A549 (cell line): ENCODE measurements at regions not wholly inside any gene's neighbourhood (a gene's known extent, or its start where the extent isn't known, plus 50 kb on each side); places are given as distances from the start of the nearest gene placed in this dataset.

Source experiments
- ATAC-seq, 2 experiments: fragments of 200-7000 bp in 1 of 2; fragments of >200 bp in 1 of 2; cut with Nextera tagmentation in 1 of 2; cut with Tn5 transposase in 1 of 2; 3 replicates each; pipeline versions ENCODE4 v1.8.0 to v1.9.1; 2018 to 2020; ENCODE audit warnings: mild to moderate bottlenecking in 1 of 2, moderate library complexity in 1 of 2
- CTCF ChIA-PET: fragments of 300-600 bp; sonication (Branson Sonifier 250); formaldehyde crosslinking; extraction: SDS; loops from one replicate; lab custom pipeline; 2021; ENCODE audit warnings: antibody characterized with exemption, inconsistent platforms; lab: Yijun Ruan, JAX
- POLR2A ChIA-PET: fragments of 350-600 bp; formaldehyde crosslinking; extraction: SDS; loops from one replicate; lab custom pipeline; 2021; ENCODE audit warnings: antibody characterized with exemption, inconsistent platforms; lab: Yijun Ruan, JAX
- DNase-seq, 2 experiments: peaks; one replicate each; pipeline versions ENCODE4 v3.0.0 to v3.0.0-alpha.2; 2011 to 2016; ENCODE audit warnings: low read depth in 1 of 2, low spot score in 1 of 2
- FAIRE-seq: peaks from 2 replicates; lab custom pipeline; 2011; peaks lifted over from hg19 to GRCh38; lab: Jason Lieb, UNC
- H3K27ac ChIP-seq, 2 experiments: fragments of >200 bp; sonication (Bioruptor Twin); formaldehyde crosslinking; 3 replicates each; pipeline ENCODE4 v1.5.1; 2016 to 2017
- H3K4me1 ChIP-seq: fragments of >200 bp; sonication (Bioruptor Twin); formaldehyde crosslinking; 3 replicates; pipeline ENCODE4 v1.6.1; 2016
- H3K4me2 ChIP-seq: fragments of >200 bp; sonication (Bioruptor Twin); formaldehyde crosslinking; 3 replicates; pipeline ENCODE4 v1.6.1; 2016
- H3K4me3 ChIP-seq: fragments of >200 bp; sonication (Bioruptor Twin); formaldehyde crosslinking; 3 replicates; pipeline ENCODE4 v1.5.1; 2016
- H3K9me3 ChIP-seq: fragments of >200 bp; sonication (Bioruptor Twin); formaldehyde crosslinking; 3 replicates; pipeline ENCODE4 v1.6.1; 2016
- FOSB ChIP-seq: fragments of 250-450 bp; sonication (Bioruptor Pico); IDR thresholded peaks from 2 replicates; pipeline ENCODE4 v1.5.0; 2020; ENCODE audit warnings: mild to moderate bottlenecking, moderate library complexity
- FOSL2 ChIP-seq, 2 experiments: fragments of 450-650 bp in 1 of 2; fragments of >200 bp in 1 of 2; sonication (Bioruptor Twin) in 1 of 2; formaldehyde crosslinking; IDR thresholded peaks; 2 replicates each; pipeline versions ENCODE4 v1.5.0 to v1.6.1; 2016 to 2020; ENCODE audit warnings: mild to moderate bottlenecking in 1 of 2, moderate library complexity in 1 of 2
- HDAC2 ChIP-seq: fragments of 200-600 bp; sonication (generic); IDR thresholded peaks from 2 replicates; pipeline ENCODE4 v1.6.1; 2016
- HOXA7 ChIP-seq: fragments of 250-450 bp; sonication (Bioruptor Pico); IDR thresholded peaks from 2 replicates; pipeline ENCODE4 v1.5.0; 2020; ENCODE audit warnings: mild to moderate bottlenecking, moderate library complexity
- HOXB13 ChIP-seq: fragments of 250-450 bp; sonication (Bioruptor Pico); IDR thresholded peaks from 2 replicates; pipeline ENCODE4 v1.5.0; 2020; ENCODE audit warnings: low read depth, mild to moderate bottlenecking, moderate library complexity
- HOXB5 ChIP-seq: fragments of 250-450 bp; sonication (Bioruptor Pico); IDR thresholded peaks from 2 replicates; pipeline ENCODE4 v1.5.0; 2020; ENCODE audit warnings: mild to moderate bottlenecking, moderate library complexity
- KDM1A ChIP-seq: fragments of 200-600 bp; sonication (generic); IDR thresholded peaks from 2 replicates; pipeline ENCODE4 v1.6.1; 2016; ENCODE audit warnings: low read depth, mild to moderate bottlenecking
- NFE2L2 ChIP-seq: fragments of 150-350 bp; conservative IDR thresholded peaks from 2 replicates; pipeline ENCODE4 v1.6.1; 2014; ENCODE audit warnings: low read length
- NPAS2 ChIP-seq: fragments of 250-450 bp; sonication (Bioruptor Pico); IDR thresholded peaks from 2 replicates; pipeline ENCODE4 v1.8.0; 2022; ENCODE audit warnings: mild to moderate bottlenecking, moderate library complexity, borderline replicate concordance
- PHF8 ChIP-seq: fragments of 200-600 bp; sonication (generic); IDR thresholded peaks from 2 replicates; pipeline ENCODE4 v1.6.1; 2016; ENCODE audit warnings: low read depth, mild to moderate bottlenecking, antibody characterized with exemption, moderate library complexity, borderline replicate concordance
- RNF2 ChIP-seq: fragments of 200-600 bp; sonication (generic); IDR thresholded peaks from 2 replicates; pipeline ENCODE4 v1.6.1; 2016; ENCODE audit warnings: low read depth, mild to moderate bottlenecking, antibody characterized with exemption, moderate library complexity, borderline replicate concordance
- SREBF2 ChIP-seq: fragments of 450-650 bp; IDR thresholded peaks from 2 replicates; pipeline ENCODE4 v1.6.1; 2014; ENCODE audit warnings: mild to moderate bottlenecking, moderate library complexity
- TFCP2L1 ChIP-seq: fragments of 250-450 bp; sonication (Bioruptor Pico); IDR thresholded peaks from 2 replicates; pipeline ENCODE4 v1.5.0; 2021; ENCODE audit warnings: mild to moderate bottlenecking
- TP53 ChIP-seq: fragments of 250-450 bp; sonication (Bioruptor Pico); IDR thresholded peaks from 2 replicates; pipeline ENCODE4 v1.5.0; 2021; ENCODE audit warnings: mild to moderate bottlenecking, moderate library complexity
- ZC3H11A ChIP-seq: fragments of 450-650 bp; IDR thresholded peaks from 2 replicates; pipeline ENCODE4 v1.6.1; 2014; ENCODE audit warnings: antibody characterized with exemption, mild to moderate bottlenecking
- ZNF302 ChIP-seq: fragments of 250-450 bp; sonication (Bioruptor Pico); IDR thresholded peaks from 2 replicates; pipeline ENCODE4 v1.9.0; 2021; ENCODE audit warnings: inconsistent platforms, mild to moderate bottlenecking, moderate library complexity
- ZSCAN20 ChIP-seq: fragments of 250-450 bp; sonication (Bioruptor Pico); IDR thresholded peaks from 2 replicates; pipeline ENCODE4 v1.8.0; 2022; ENCODE audit warnings: mild to moderate bottlenecking, moderate library complexity
- WGBS: methylation state at CpG from one replicate; pipeline ENCODE4 v1.1.6; 2017; ENCODE audit errors: missing lambda C conversion rate; 5-methylcytosine and 5-hydroxymethylcytosine counted together
- TF ChIP-seq, protein P1 (sequence below): fragments of 250-450 bp; sonication (Bioruptor Pico); IDR thresholded peaks from 2 replicates; pipeline ENCODE4 v1.5.0; 2021; ENCODE audit warnings: mild to moderate bottlenecking, moderate library complexity, borderline replicate concordance
- TF ChIP-seq, protein P2 (sequence below): fragments of 250-450 bp; sonication (Bioruptor Pico); IDR thresholded peaks from 2 replicates; pipeline ENCODE4 v1.5.0; 2020; ENCODE audit warnings: low read depth, mild to moderate bottlenecking, moderate library complexity
- TF ChIP-seq, protein P3 (sequence below): fragments of 200-600 bp; sonication (generic); IDR thresholded peaks from 2 replicates; pipeline ENCODE4 v1.6.1; 2016; ENCODE audit warnings: antibody characterized with exemption, mild to moderate bottlenecking, moderate library complexity
- TF ChIP-seq, protein P4 (sequence below): fragments of >200 bp; sonication (Bioruptor Twin); formaldehyde crosslinking; IDR thresholded peaks from 3 replicates; pipeline ENCODE4 v1.6.1; 2016
- TF ChIP-seq, protein P5 (sequence below): fragments of >200 bp; sonication (Bioruptor Twin); formaldehyde crosslinking; IDR thresholded peaks from 3 replicates; pipeline ENCODE4 v1.5.1; 2016
- TF ChIP-seq, protein P6 (sequence below): IDR thresholded peaks from 2 replicates; pipeline ENCODE4 v1.6.1; 2012

DNA sequence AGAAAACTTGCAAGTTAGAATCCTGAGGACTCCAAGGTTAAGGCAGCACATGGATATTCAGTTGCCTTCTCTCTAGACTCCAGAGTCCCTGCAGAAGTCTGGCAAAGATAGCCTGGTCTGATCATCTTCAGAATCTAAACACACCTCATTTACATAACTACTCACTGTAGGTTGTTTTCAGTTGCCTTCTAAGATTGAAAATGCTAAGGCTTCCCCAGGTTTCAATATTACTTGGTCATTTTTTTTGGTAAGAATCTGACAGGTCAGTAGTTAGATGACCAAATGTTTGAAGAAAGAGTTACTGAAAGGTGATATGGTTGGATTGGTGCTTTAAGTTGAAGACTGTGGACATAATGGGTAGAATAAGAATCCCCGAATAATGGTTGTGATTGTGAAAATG lies 205.4 kb upstream of the KCNJ16 start:
- 77% methylated on average over 1 of the region's 1 CpG for WGBS
- ChIA-PET CTCF (interaction anchor here (0.6 kb wide), 1 partner anchor 135 kb away, joined by 3 read pairs; no protein-coding TSS in a partner anchor), POLR2A (no interaction called here)
- no peak for TF ChIP-seq ZSCAN20 (CRISPR knock-in tag)
- TF ChIP-seq ZC3H11A = no peak
- no peak for TF ChIP-seq PHF8
- TF ChIP-seq, protein P1, sequence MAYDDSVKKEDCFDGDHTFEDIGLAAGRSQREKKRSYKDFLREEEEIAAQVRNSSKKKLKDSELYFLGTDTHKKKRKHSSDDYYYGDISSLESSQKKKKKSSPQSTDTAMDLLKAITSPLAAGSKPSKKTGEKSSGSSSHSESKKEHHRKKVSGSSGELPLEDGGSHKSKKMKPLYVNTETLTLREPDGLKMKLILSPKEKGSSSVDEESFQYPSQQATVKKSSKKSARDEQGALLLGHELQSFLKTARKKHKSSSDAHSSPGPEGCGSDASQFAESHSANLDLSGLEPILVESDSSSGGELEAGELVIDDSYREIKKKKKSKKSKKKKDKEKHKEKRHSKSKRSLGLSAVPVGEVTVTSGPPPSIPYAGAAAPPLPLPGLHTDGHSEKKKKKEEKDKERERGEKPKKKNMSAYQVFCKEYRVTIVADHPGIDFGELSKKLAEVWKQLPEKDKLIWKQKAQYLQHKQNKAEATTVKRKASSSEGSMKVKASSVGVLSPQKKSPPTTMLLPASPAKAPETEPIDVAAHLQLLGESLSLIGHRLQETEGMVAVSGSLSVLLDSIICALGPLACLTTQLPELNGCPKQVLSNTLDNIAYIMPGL (CRISPR knock-in tag) = no peak
- TF ChIP-seq RNF2 = no peak
- no peak overlapping the region for H3K27ac ChIP-seq
- no peak for DNase-seq
- no peak for FAIRE-seq
- no peaks in the 10 kb centered on the region for H3K4me1 ChIP-seq
- no peaks in the 10 kb centered on the region for H3K9me3 ChIP-seq
- ATAC-seq = no peak
- no peak overlapping the region for H3K4me3 ChIP-seq
- H3K4me2 ChIP-seq = no peak overlapping the region

DNA sequence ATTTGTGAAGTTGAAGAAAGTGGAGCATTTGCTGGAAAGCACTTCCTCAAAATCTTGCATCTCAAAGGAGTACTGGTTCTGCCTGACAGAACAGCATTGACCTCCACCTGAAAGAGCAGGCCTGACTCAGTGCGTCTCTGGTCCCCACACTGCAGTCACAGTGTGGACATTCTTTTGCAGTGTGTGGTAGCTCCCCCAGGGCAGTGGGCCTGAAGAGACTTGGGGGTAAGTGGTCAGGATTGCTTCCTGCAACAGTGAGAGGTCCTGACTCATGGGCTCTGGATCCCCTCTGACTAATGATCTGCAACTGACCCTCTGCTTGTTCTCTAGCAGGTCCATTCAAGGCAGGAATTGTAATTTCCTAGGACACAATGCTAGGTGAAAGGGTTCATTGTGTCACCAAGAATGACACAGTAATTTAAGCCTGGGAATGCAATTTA lies 204.9 kb upstream of the KCNJ16 start:
- Histone ChIP-seq H3K27ac (no peak overlapping the region), H3K4me1 (no peaks in the 10 kb centered on the region), H3K4me3 (no peak overlapping the region)
- 56% methylated on average over 1 of the region's 1 CpG for WGBS
- POLR2A ChIA-PET = no interaction called here
- ATAC-seq (peak in 1 of 2 experiments; percentile 27; a peak in 2 of 6 replicates), FAIRE-seq (no peak)
- TF ChIP-seq KDM1A (no peak), NFE2L2 (no peak), ZNF302 (CRISPR knock-in tag) (no peak), TFCP2L1 (CRISPR knock-in tag) (no peak), NPAS2 (CRISPR knock-in tag) (no peak), TP53 (CRISPR knock-in tag) (no peak), ZSCAN20 (CRISPR knock-in tag) (no peak), HOXB5 (no peak), FOSL2 (IDR thresholded peaks at IDR 0.05) (no peak), FOSL2 (CRISPR knock-in tag; IDR thresholded peaks at IDR 0.05) (no peak), SREBF2 (no peak), HOXB13 (CRISPR knock-in tag) (no peak), FOSB (CRISPR knock-in tag) (no peak), HDAC2 (no peak), HOXA7 (CRISPR knock-in tag) (no peak)
- TF ChIP-seq, protein P2, sequence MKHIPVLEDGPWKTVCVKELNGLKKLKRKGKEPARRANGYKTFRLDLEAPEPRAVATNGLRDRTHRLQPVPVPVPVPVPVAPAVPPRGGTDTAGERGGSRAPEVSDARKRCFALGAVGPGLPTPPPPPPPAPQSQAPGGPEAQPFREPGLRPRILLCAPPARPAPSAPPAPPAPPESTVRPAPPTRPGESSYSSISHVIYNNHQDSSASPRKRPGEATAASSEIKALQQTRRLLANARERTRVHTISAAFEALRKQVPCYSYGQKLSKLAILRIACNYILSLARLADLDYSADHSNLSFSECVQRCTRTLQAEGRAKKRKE (CRISPR knock-in tag) = no peak
- TF ChIP-seq, protein P3, sequence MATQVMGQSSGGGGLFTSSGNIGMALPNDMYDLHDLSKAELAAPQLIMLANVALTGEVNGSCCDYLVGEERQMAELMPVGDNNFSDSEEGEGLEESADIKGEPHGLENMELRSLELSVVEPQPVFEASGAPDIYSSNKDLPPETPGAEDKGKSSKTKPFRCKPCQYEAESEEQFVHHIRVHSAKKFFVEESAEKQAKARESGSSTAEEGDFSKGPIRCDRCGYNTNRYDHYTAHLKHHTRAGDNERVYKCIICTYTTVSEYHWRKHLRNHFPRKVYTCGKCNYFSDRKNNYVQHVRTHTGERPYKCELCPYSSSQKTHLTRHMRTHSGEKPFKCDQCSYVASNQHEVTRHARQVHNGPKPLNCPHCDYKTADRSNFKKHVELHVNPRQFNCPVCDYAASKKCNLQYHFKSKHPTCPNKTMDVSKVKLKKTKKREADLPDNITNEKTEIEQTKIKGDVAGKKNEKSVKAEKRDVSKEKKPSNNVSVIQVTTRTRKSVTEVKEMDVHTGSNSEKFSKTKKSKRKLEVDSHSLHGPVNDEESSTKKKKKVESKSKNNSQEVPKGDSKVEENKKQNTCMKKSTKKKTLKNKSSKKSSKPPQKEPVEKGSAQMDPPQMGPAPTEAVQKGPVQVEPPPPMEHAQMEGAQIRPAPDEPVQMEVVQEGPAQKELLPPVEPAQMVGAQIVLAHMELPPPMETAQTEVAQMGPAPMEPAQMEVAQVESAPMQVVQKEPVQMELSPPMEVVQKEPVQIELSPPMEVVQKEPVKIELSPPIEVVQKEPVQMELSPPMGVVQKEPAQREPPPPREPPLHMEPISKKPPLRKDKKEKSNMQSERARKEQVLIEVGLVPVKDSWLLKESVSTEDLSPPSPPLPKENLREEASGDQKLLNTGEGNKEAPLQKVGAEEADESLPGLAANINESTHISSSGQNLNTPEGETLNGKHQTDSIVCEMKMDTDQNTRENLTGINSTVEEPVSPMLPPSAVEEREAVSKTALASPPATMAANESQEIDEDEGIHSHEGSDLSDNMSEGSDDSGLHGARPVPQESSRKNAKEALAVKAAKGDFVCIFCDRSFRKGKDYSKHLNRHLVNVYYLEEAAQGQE = no peak
- TF ChIP-seq, protein P4, sequence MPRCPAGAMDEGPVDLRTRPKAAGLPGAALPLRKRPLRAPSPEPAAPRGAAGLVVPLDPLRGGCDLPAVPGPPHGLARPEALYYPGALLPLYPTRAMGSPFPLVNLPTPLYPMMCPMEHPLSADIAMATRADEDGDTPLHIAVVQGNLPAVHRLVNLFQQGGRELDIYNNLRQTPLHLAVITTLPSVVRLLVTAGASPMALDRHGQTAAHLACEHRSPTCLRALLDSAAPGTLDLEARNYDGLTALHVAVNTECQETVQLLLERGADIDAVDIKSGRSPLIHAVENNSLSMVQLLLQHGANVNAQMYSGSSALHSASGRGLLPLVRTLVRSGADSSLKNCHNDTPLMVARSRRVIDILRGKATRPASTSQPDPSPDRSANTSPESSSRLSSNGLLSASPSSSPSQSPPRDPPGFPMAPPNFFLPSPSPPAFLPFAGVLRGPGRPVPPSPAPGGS = no peak
- TF ChIP-seq, protein P5, sequence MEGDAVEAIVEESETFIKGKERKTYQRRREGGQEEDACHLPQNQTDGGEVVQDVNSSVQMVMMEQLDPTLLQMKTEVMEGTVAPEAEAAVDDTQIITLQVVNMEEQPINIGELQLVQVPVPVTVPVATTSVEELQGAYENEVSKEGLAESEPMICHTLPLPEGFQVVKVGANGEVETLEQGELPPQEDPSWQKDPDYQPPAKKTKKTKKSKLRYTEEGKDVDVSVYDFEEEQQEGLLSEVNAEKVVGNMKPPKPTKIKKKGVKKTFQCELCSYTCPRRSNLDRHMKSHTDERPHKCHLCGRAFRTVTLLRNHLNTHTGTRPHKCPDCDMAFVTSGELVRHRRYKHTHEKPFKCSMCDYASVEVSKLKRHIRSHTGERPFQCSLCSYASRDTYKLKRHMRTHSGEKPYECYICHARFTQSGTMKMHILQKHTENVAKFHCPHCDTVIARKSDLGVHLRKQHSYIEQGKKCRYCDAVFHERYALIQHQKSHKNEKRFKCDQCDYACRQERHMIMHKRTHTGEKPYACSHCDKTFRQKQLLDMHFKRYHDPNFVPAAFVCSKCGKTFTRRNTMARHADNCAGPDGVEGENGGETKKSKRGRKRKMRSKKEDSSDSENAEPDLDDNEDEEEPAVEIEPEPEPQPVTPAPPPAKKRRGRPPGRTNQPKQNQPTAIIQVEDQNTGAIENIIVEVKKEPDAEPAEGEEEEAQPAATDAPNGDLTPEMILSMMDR = no peak
- TF ChIP-seq, protein P6, sequence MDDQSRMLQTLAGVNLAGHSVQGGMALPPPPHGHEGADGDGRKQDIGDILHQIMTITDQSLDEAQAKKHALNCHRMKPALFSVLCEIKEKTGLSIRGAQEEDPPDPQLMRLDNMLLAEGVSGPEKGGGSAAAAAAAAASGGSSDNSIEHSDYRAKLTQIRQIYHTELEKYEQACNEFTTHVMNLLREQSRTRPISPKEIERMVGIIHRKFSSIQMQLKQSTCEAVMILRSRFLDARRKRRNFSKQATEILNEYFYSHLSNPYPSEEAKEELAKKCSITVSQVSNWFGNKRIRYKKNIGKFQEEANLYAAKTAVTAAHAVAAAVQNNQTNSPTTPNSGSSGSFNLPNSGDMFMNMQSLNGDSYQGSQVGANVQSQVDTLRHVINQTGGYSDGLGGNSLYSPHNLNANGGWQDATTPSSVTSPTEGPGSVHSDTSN = no peak
- TF ChIP-seq, all 56 proteins: peak for 0
- H3K4me2 ChIP-seq = no peak overlapping the region
- peak in 1 of 2 experiments; percentile 10 for DNase-seq
- H3K9me3 ChIP-seq = no peaks in the 10 kb centered on the region
- CTCF ChIA-PET = interaction anchor here (0.6 kb wide), 2 partner anchors 125 to 135 kb away, joined by 3 to 4 read pairs; no protein-coding TSS in a partner anchor
